Stromal cell of bone marrow (primary cell): ENCODE measurements at regions not wholly inside any gene's neighbourhood (a gene's known extent, or its start where the extent isn't known, plus 50 kb on each side); places are given as distances from the start of the nearest gene placed in this dataset.

Source experiments
- DNase-seq: peaks from one replicate; pipeline ENCODE4 v3.0.0-alpha.2; 2012; ENCODE audit warnings: low read depth

DNA sequence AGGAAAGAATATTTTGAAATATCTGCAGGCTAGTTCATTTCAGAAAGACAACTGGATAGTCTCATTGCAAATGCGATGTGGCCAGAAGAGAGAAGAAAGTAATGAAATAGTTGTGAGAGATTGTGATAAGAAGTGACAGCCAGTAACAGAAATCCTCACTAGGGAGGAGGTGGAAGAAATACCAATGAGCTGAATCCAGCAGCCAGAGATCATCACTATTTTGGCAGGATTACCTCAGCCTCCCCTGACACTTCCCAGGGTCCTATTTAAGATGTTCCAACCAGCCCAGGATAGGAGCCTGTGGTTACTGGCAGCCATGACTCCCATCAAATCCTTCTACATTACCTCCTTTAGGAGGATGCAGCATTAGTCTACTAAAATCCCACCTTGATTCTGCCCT is 76.7 kb upstream of the ARHGAP24 start:
- no peak for DNase-seq

DNA sequence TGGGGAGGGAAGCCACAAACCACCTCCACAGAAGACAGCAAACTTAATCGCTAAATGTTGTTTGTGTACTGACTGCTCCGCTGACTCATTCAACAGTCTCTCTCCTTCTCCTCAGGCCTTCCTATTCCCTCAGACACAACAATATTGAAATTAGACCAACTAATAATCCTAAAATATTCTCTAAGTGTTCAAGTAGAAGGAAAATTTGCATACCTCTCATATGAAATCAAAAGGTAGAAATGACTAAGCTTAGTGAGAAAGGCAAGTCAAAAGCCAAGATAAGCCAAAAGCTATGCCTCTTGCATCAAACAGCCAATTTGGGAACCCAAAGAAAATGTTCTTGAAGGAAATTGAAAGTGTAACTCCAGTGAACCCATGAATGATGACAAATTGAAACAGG is 75.7 kb upstream of the ARHGAP24 start:
- DNase-seq: no peak

DNA sequence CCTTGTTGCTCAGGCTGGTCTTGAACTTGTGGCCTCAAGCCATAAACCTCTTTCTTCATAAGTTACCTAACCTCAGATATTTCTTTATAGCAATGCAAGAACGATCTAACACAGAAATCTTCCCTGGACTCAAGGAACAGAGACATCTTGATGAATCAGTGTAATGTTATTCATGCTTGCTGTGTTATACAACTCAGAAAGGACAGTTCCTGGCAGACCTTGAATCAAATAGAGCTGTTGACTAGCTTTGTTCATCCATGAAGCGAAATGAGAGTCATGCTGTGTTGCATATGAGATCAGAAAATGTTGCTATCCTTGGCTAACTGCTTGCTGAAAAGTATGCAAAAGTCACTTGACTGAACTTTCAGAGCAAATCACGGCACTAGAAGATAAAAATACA is 72.6 kb upstream of the ARHGAP24 start:
- peak; percentile 34 for DNase-seq

DNA sequence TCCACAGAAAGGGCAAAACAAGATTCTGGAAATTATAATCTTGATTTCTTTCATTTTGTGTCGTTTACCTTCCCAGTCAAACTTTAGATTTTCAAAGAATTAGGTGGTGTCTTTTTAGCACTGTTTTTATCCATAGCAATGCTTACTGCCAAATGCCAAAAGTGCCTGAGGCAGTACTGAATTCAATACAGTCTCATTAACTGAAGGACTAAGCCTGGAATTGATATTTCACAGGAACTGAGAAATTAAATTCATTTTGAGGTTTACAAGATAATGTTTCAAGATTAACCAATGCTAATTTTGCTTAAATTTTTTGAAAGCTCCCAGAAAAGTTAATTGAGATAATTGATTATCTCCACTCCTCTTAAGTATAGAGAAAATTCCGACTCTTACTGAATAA is 68.8 kb upstream of the ARHGAP24 start:
- no peak for DNase-seq

DNA sequence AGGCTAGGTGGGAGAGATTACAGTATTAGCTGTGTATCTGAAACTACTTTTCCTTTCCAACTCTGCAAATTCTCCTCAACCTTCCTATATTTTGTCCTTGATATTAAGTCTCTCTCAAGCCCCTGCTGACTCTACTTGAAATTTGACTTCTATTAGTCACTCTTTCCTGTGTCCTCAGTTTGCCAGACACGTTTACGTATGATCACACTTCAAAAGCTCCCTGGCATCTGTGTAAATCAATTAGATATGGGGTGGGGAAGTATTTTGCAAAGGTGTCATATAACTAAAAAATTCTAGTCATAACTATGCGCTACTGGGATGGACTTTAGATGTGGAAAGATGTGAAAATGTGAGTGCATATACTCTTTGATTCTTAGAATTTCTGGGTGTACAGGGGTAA is 67.4 kb upstream of the ARHGAP24 start:
- no peak for DNase-seq

DNA sequence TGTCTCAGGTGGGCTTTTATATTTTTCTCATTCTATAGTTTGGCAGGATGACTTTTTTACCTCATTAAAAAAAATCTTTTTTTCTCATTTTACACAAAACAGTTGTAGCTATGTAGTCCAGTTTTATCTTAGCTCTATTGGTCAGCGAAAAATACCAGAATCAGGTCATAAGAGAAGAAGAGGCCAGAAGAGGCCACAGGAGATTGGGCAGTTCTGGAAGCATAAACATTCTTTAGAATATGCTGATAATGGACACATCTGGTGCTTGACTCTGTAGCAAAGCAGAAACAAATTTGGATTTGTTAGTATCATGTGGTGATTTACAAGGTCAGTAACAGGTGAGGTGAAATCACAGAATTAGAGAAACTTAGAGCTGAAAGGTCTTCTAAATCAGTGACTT is 66.6 kb upstream of the ARHGAP24 start:
- no peak for DNase-seq

DNA sequence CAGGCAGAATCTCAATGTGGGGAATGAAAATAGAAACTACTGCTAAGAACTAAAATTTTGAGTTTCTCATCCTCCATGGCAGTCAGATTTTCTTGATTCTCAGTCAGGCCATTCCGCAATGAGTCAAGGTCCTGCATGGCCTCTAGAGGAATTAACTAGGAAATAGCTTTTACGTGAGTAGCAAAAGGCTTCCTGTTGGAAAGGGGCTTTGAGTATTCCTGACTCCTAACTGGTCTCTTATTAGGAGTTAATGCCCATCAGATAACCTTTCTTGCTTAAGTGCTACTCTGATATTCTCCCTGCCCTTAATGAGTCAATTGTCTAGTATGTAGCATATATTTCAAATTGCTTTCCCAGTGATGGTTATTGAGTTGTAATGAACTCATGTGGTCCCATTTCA is 65.7 kb upstream of the ARHGAP24 start:
- DNase-seq: no peak

DNA sequence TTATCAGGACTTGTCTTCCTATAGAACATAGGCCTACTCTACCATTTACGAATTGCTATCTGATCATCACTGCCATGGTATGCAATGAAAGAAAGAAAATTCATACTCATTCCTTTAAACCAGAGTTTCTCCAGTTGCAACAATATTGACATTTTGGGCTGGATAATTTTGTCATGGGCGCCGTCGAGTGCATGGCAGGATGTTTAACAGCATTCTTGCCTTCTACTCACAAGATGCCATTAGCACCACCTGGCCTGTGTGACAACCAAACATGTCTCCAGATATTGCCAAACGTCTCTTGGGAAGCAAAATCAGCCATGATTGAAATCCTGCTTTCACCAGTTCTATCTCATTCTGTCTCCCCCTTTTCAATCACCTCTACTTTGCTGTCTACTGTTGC is 63.6 kb upstream of the ARHGAP24 start:
- no peak for DNase-seq

DNA sequence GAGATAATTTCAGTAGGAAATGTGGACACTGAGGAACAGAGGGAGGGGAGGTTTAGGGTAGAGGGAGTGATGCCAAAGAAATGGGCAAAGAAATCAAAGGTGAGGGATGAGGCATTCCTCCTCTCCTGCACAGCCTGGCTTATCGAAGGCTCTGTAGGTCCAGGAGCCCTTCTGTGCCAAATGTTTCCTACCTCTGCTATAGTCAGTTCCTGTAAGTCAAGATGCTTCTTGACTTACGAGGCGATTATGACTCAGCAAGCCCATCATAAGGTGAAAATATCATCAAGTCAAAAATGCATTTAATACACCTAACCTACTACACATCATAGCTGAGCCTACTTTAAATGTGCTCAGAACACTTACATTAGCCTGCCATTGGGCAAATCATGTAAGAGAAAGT is 60.0 kb upstream of the ARHGAP24 start:
- DNase-seq: no peak

DNA sequence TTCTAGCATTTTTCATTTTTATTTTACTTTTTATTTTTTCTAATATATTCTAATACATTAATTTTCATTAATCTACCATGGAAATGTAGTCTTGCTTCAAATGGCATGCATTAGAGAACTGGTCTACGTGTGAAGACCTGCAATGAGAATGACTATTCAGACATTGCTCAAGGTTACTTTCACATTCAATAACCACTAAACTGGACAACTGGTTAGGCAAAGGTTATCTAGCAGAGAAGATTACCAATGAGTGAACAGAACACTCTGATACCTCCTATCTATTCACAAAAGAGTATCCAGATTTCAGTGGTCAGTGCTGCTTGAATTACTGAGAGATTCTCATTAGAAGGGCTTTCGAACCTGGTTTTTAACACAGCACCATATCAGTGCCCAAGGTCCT is 58.9 kb upstream of the ARHGAP24 start:
- DNase-seq: no peak

DNA sequence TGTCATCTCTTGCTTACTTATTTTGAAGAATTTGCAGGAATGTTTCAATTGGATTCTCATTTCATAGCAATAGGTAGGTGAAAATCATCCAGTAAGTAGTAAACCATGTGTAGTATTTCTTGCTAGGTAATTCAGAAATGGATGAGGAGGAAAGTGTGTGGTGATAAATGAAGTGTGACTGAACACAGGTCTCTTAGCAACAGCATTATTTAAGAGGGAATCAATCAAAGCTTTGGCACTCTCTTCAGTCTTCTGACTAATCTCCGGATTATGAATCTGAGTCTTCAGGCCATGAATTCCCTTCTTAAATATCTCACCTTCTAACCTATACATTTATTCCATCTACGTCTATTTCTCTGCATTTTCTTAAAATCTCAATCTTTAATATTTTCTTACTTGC is 55.8 kb upstream of the ARHGAP24 start:
- no peak for DNase-seq

DNA sequence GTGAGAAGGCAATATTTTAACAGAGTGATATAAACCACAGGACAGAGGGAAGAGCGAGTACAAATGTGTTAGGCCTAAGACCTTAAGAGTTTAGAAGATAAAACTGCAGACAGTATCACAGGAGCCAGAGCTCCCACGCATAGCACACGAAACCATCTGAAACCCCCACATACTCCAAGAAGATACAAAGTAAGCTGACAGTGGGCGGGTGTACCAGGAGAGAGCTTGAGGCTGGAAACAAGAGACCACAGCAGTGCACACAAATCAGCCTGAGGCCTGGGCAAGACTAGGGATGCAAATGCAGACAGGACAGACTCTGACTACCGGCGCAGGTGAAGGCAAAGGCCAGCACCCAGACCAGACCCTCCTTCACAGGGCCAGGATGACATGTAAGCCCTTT is 54.1 kb upstream of the ARHGAP24 start:
- no peak for DNase-seq

DNA sequence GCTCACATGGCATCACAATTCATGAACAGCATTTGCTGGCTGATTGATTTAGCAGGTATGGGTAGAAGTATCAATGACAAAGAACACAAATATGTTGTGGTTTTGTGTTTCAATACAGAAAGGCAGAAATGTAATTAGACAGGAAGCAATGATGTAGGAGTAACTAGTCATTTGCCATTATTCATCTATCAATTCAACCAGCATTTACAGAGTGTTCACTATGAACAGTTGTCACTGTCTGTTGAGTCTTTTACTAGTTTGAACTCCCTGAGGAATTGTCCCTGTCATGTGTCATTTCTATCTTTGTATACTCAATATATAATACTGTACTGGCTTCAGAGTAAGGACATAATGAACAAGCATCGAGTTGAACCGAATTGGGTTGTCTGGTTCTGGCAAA is 51.5 kb upstream of the ARHGAP24 start:
- no peak for DNase-seq
